ENCODE measurements at regions not wholly inside any gene's neighbourhood (a gene's known extent, or its start where the extent isn't known, plus 50 kb on each side); places are given as distances from the start of the nearest gene placed in this dataset.

GRCh38 chr5:133681896-133682295, 69.6 kb upstream of the FSTL4 start:
- Histone ChIP-seq H3K27me3 (replicated peaks; ENCODE audit: control insufficient read depth, insufficient read depth, low read length) (peaks cover 86% of the 10 kb centered on the region), H3K4me3 (ENCODE audit: low read length) (no peak overlapping the region), H3K9me3 (ENCODE audit: control insufficient read depth, low read length) (no peaks in the 10 kb centered on the region), H3K36me3 (ENCODE audit: control insufficient read depth, insufficient read depth, low read length, severe bottlenecking) (no peaks in the 10 kb centered on the region), H3K4me1 (ENCODE audit: control insufficient read depth, insufficient read depth, low read length) (no peaks in the 10 kb centered on the region), H3K9ac (ENCODE audit: low read length) (no peak overlapping the region)
- DNase-seq (ENCODE audit: low read depth), result no peak

GRCh38 chr5:133680830-133681565, 68.7 kb upstream of the FSTL4 start:
- Histone ChIP-seq H3K4me1 (ENCODE audit: control insufficient read depth, insufficient read depth, low read length) (no peaks in the 10 kb centered on the region), H3K4me3 (ENCODE audit: low read length) (no peak overlapping the region), H3K9ac (ENCODE audit: low read length) (no peak overlapping the region), H3K9me3 (ENCODE audit: control insufficient read depth, low read length) (no peaks in the 10 kb centered on the region), H3K36me3 (ENCODE audit: control insufficient read depth, insufficient read depth, low read length, severe bottlenecking) (no peaks in the 10 kb centered on the region), H3K27me3 (replicated peaks; ENCODE audit: control insufficient read depth, insufficient read depth, low read length) (peaks cover 79% of the 10 kb centered on the region)
- DNase-seq (ENCODE audit: low read depth), result no peak

- no peaks in the 10 kb centered on the region for H3K36me3 ChIP-seq (ENCODE audit: control insufficient read depth, insufficient read depth, low read length, severe bottlenecking)
- H3K9me3 ChIP-seq (ENCODE audit: control insufficient read depth, low read length), result no peaks in the 10 kb centered on the region
- DNase-seq (ENCODE audit: low read depth), result no peak
- H3K4me1 ChIP-seq (ENCODE audit: control insufficient read depth, insufficient read depth, low read length), result no peaks in the 10 kb centered on the region
- no peak overlapping the region for H3K4me3 ChIP-seq (ENCODE audit: low read length)
- peaks cover 73% of the 10 kb centered on the region for H3K27me3 ChIP-seq (replicated peaks; ENCODE audit: control insufficient read depth, insufficient read depth, low read length)
- H3K9ac ChIP-seq (ENCODE audit: low read length), result no peak overlapping the region
These were observed 67.2 kb upstream of the FSTL4 start for GRCh38 chr5:133679534-133679933.

- no peaks in the 10 kb centered on the region for H3K4me1 ChIP-seq (ENCODE audit: control insufficient read depth, insufficient read depth, low read length)
- no peaks in the 10 kb centered on the region for H3K36me3 ChIP-seq (ENCODE audit: control insufficient read depth, insufficient read depth, low read length, severe bottlenecking)
- no peak overlapping the region for H3K4me3 ChIP-seq (ENCODE audit: low read length)
- H3K9ac ChIP-seq (ENCODE audit: low read length), result no peak overlapping the region
- H3K27me3 ChIP-seq (replicated peaks; ENCODE audit: control insufficient read depth, insufficient read depth, low read length), result peaks cover 73% of the 10 kb centered on the region
- DNase-seq (ENCODE audit: low read depth), result no peak
- H3K9me3 ChIP-seq (ENCODE audit: control insufficient read depth, low read length), result peaks cover 17% of the 10 kb centered on the region
These were observed 63.2 kb upstream of the FSTL4 start for GRCh38 chr5:133675376-133676154.

- H3K4me1 ChIP-seq (ENCODE audit: control insufficient read depth, insufficient read depth, low read length), result no peaks in the 10 kb centered on the region
- no peak for DNase-seq (ENCODE audit: low read depth)
- peaks cover 71% of the 10 kb centered on the region for H3K27me3 ChIP-seq (replicated peaks; ENCODE audit: control insufficient read depth, insufficient read depth, low read length)
- H3K9ac ChIP-seq (ENCODE audit: low read length), result no peak overlapping the region
- no peak overlapping the region for H3K4me3 ChIP-seq (ENCODE audit: low read length)
- peaks cover 25% of the 10 kb centered on the region for H3K9me3 ChIP-seq (ENCODE audit: control insufficient read depth, low read length)
- no peaks in the 10 kb centered on the region for H3K36me3 ChIP-seq (ENCODE audit: control insufficient read depth, insufficient read depth, low read length, severe bottlenecking)
These were observed 58.0 kb upstream of the FSTL4 start for GRCh38 chr5:133670336-133670735.

- peaks cover 25% of the 10 kb centered on the region for H3K9me3 ChIP-seq (ENCODE audit: control insufficient read depth, low read length)
- H3K27me3 ChIP-seq (replicated peaks; ENCODE audit: control insufficient read depth, insufficient read depth, low read length), result peaks cover 64% of the 10 kb centered on the region
- H3K4me3 ChIP-seq (ENCODE audit: low read length), result no peak overlapping the region
- DNase-seq (ENCODE audit: low read depth), result no peak
- no peaks in the 10 kb centered on the region for H3K36me3 ChIP-seq (ENCODE audit: control insufficient read depth, insufficient read depth, low read length, severe bottlenecking)
- no peak overlapping the region for H3K9ac ChIP-seq (ENCODE audit: low read length)
- peaks cover 7% of the 10 kb centered on the region for H3K4me1 ChIP-seq (ENCODE audit: control insufficient read depth, insufficient read depth, low read length)
These were observed 57.1 kb upstream of the FSTL4 start for GRCh38 chr5:133669472-133669871.

- H3K4me1 ChIP-seq (ENCODE audit: control insufficient read depth, insufficient read depth, low read length), result peaks cover 7% of the 10 kb centered on the region
- no peak for DNase-seq (ENCODE audit: low read depth)
- peaks cover 54% of the 10 kb centered on the region for H3K27me3 ChIP-seq (replicated peaks; ENCODE audit: control insufficient read depth, insufficient read depth, low read length)
- H3K9me3 ChIP-seq (ENCODE audit: control insufficient read depth, low read length), result peaks cover 25% of the 10 kb centered on the region
- no peaks in the 10 kb centered on the region for H3K36me3 ChIP-seq (ENCODE audit: control insufficient read depth, insufficient read depth, low read length, severe bottlenecking)
- H3K9ac ChIP-seq (ENCODE audit: low read length), result no peak overlapping the region
- H3K4me3 ChIP-seq (ENCODE audit: low read length), result no peak overlapping the region
These were observed 56.1 kb upstream of the FSTL4 start for GRCh38 chr5:133668458-133668857.

- Histone ChIP-seq H3K4me1 (ENCODE audit: control insufficient read depth, insufficient read depth, low read length) (peaks cover 7% of the 10 kb centered on the region), H3K9ac (ENCODE audit: low read length) (no peak overlapping the region), H3K4me3 (ENCODE audit: low read length) (no peak overlapping the region), H3K36me3 (ENCODE audit: control insufficient read depth, insufficient read depth, low read length, severe bottlenecking) (no peaks in the 10 kb centered on the region), H3K27me3 (replicated peaks; ENCODE audit: control insufficient read depth, insufficient read depth, low read length) (peaks cover 42% of the 10 kb centered on the region), H3K9me3 (ENCODE audit: control insufficient read depth, low read length) (peaks cover 23% of the 10 kb centered on the region)
- DNase-seq (ENCODE audit: low read depth), result no peak
These were observed 54.9 kb upstream of the FSTL4 start for GRCh38 chr5:133667217-133667616.

- DNase-seq (ENCODE audit: low read depth), result no peak
- Histone ChIP-seq H3K36me3 (ENCODE audit: control insufficient read depth, insufficient read depth, low read length, severe bottlenecking) (no peaks in the 10 kb centered on the region), H3K27me3 (replicated peaks; ENCODE audit: control insufficient read depth, insufficient read depth, low read length) (peaks cover 32% of the 10 kb centered on the region), H3K9ac (ENCODE audit: low read length) (no peak overlapping the region), H3K9me3 (ENCODE audit: control insufficient read depth, low read length) (peaks cover 8% of the 10 kb centered on the region), H3K4me1 (ENCODE audit: control insufficient read depth, insufficient read depth, low read length) (peaks cover 7% of the 10 kb centered on the region), H3K4me3 (ENCODE audit: low read length) (no peak overlapping the region)
These were observed 53.2 kb upstream of the FSTL4 start for GRCh38 chr5:133665571-133665970.

GRCh38 chr5:133664422-133664821, 52.1 kb upstream of the FSTL4 start:
- no peak for DNase-seq (ENCODE audit: low read depth)
- no peak overlapping the region for H3K4me3 ChIP-seq (ENCODE audit: low read length)
- H3K9me3 ChIP-seq (ENCODE audit: control insufficient read depth, low read length), result no peaks in the 10 kb centered on the region
- peaks cover 7% of the 10 kb centered on the region for H3K4me1 ChIP-seq (ENCODE audit: control insufficient read depth, insufficient read depth, low read length)
- no peaks in the 10 kb centered on the region for H3K36me3 ChIP-seq (ENCODE audit: control insufficient read depth, insufficient read depth, low read length, severe bottlenecking)
- no peak overlapping the region for H3K9ac ChIP-seq (ENCODE audit: low read length)
- peaks cover 25% of the 10 kb centered on the region for H3K27me3 ChIP-seq (replicated peaks; ENCODE audit: control insufficient read depth, insufficient read depth, low read length)

- Histone ChIP-seq H3K9ac (ENCODE audit: low read length) (no peak overlapping the region), H3K4me3 (ENCODE audit: low read length) (no peak overlapping the region), H3K36me3 (ENCODE audit: control insufficient read depth, insufficient read depth, low read length, severe bottlenecking) (no peaks in the 10 kb centered on the region), H3K9me3 (ENCODE audit: control insufficient read depth, low read length) (no peaks in the 10 kb centered on the region), H3K4me1 (ENCODE audit: control insufficient read depth, insufficient read depth, low read length) (peaks cover 7% of the 10 kb centered on the region), H3K27me3 (replicated peaks; ENCODE audit: control insufficient read depth, insufficient read depth, low read length) (peaks cover 18% of the 10 kb centered on the region)
- DNase-seq (ENCODE audit: low read depth), result no peak
These were observed 51.2 kb upstream of the FSTL4 start for GRCh38 chr5:133663397-133664054.

Data from adipocyte (in vitro differentiated cells).